Prostate gland (tissue), 2 donors: ENCODE measurements at regions not wholly inside any gene's neighbourhood (a gene's known extent, or its start where the extent isn't known, plus 50 kb on each side); places are given as distances from the start of the nearest gene placed in this dataset.

Experiments
- DNase-seq: peaks from one replicate; pipeline ENCODE4 v3.0.0-alpha.2; 2019; ENCODE audit warnings: low spot score
- H3K27ac ChIP-seq, 2 donors: fragments of 200-600 bp; sonication (generic); 2 replicates each; pipeline ENCODE4 v1.5.1; 2017 to 2019
- H3K27me3 ChIP-seq: fragments of 200-600 bp; sonication (generic); replicated peaks from 2 replicates; pipeline ENCODE4 v1.5.1; 2019; ENCODE audit not compliant: insufficient read depth
- H3K36me3 ChIP-seq, 2 donors: fragments of 200-600 bp; sonication (generic); 1 replicate in 1 of 2; 2 replicates in 1 of 2; pipeline versions ENCODE4 v1.5.1 to v1.8.1; 2017 to 2019
- H3K4me1 ChIP-seq: fragments of 200-600 bp; sonication (generic); replicated peaks from 2 replicates; pipeline ENCODE4 v1.5.1; 2019
- H3K4me3 ChIP-seq, 2 donors: fragments of 200-600 bp; sonication (generic); 2 replicates each; pipeline ENCODE4 v1.5.1; 2017 to 2019
- H3K9me3 ChIP-seq: fragments of 200-600 bp; sonication (generic); 2 replicates; pipeline ENCODE4 v1.5.1; 2017
- CTCF ChIP-seq, 4 experiments: fragments of 200-600 bp in 2 of 4; fragments of 450-650 bp in 2 of 4; sonication (generic) in 2 of 4; IDR thresholded peaks; 1 replicate in 3 of 4; 2 replicates in 1 of 4; pipeline ENCODE4 v1.5.1; 2016 to 2019; ENCODE audit warnings: antibody characterized with exemption in 4 of 4, mild to moderate bottlenecking in 2 of 4, moderate library complexity in 2 of 4
- POLR2A ChIP-seq: fragments of 450-650 bp; IDR thresholded peaks from one replicate; pipeline ENCODE4 v1.6.1; 2016; ENCODE audit warnings: antibody characterized with exemption, mild to moderate bottlenecking
- POLR2AphosphoS5 ChIP-seq: sonication (generic); formaldehyde crosslinking; IDR thresholded peaks from one replicate; pipeline ENCODE4 v1.6.1; 2017; ENCODE audit warnings: antibody characterized with exemption
- WGBS: methylation state at CpG from one replicate; pipeline ENCODE4 v1.1.5; 2018; 5-methylcytosine and 5-hydroxymethylcytosine counted together
- intact Hi-C: fragments of 100-400 bp; cut with DNase I; formaldehyde crosslinking; loops from one replicate; pipeline ENCODE4 v1.14.2; 2022

- Histone ChIP-seq H3K27ac (no peak overlapping the region), H3K36me3 (no peaks in the 10 kb centered on the region), H3K4me3 (no peak overlapping the region), H3K9me3 (no peaks in the 10 kb centered on the region), H3K27me3 (no peaks in the 10 kb centered on the region), H3K4me1 (no peaks in the 10 kb centered on the region)
- intact Hi-C loops = no loop called here
- DNase-seq = no peak
- TF ChIP-seq CTCF (IDR thresholded peaks at IDR 0.05) = no peak
- no peak for TF ChIP-seq POLR2AphosphoS5
- TF ChIP-seq POLR2A = no peak
- WGBS = 94% methylated on average over 9 of the region's 9 CpGs
Measured at GRCh38 chr21:19236209-19236608, 832.6 kb upstream of the TMPRSS15 start.

- no peak overlapping the region for H3K4me3 ChIP-seq
- WGBS = 74% methylated on average over 1 of the region's 1 CpG
- H3K27ac ChIP-seq = no peak overlapping the region
- H3K27me3 ChIP-seq = no peaks in the 10 kb centered on the region
- no peaks in the 10 kb centered on the region for H3K4me1 ChIP-seq
- intact Hi-C loops = no loop called here
- TF ChIP-seq POLR2AphosphoS5 (no peak), CTCF (IDR thresholded peaks at IDR 0.05) (no peak), POLR2A (no peak)
- no peak for DNase-seq
- no peaks in the 10 kb centered on the region for H3K9me3 ChIP-seq
- no peaks in the 10 kb centered on the region for H3K36me3 ChIP-seq
Measured at GRCh38 chr21:19237608-19238007, 834.0 kb upstream of the TMPRSS15 start.

- no peak for DNase-seq
- no peak overlapping the region for H3K27ac ChIP-seq
- no peaks in the 10 kb centered on the region for H3K4me1 ChIP-seq
- H3K36me3 ChIP-seq = no peaks in the 10 kb centered on the region
- H3K4me3 ChIP-seq = no peak overlapping the region
- H3K9me3 ChIP-seq = no peaks in the 10 kb centered on the region
- 59% methylated on average over 1 of the region's 1 CpG for WGBS
- TF ChIP-seq POLR2AphosphoS5 (no peak), CTCF (IDR thresholded peaks at IDR 0.05) (no peak), POLR2A (no peak)
- intact Hi-C loops = no loop called here
- no peaks in the 10 kb centered on the region for H3K27me3 ChIP-seq
Measured at GRCh38 chr21:19239696-19240095, 836.1 kb upstream of the TMPRSS15 start.

- WGBS = 96% methylated on average over 28 of the region's 28 CpGs
- TF ChIP-seq CTCF (IDR thresholded peaks at IDR 0.05) (no peak), POLR2AphosphoS5 (no peak), POLR2A (no peak)
Measured at GRCh38 chr21:19244502-19245187, 841.1 kb upstream of the TMPRSS15 start.

DNA sequence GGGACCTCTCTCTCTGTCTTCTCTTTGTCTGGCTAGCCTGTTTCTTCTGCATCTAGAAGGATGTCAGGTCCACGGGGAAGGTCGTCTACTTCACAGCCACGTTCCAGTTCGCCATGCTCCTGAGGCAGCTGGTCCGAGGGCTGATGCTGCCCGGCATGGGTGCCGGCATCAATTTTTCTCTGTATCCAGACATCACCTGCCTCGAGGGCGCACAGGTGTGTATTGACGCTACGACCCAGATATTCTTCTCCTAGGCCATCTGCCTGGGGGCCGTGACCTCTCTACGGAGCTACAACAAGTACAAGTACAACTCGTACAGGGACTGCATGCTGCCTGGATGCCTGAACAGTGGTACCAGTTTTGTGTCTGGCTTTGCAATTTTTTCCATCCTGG lies 841.6 kb upstream of the TMPRSS15 start:
- Histone ChIP-seq H3K27ac (no peak overlapping the region), H3K27me3 (no peaks in the 10 kb centered on the region), H3K4me3 (no peak overlapping the region), H3K9me3 (no peaks in the 10 kb centered on the region), H3K36me3 (no peaks in the 10 kb centered on the region), H3K4me1 (no peaks in the 10 kb centered on the region)
- 96% methylated on average over 14 of the region's 14 CpGs for WGBS
- TF ChIP-seq POLR2AphosphoS5 = no peak
- TF ChIP-seq POLR2A = no peak
- TF ChIP-seq CTCF (IDR thresholded peaks at IDR 0.05) = no peak
- no peak for DNase-seq
- intact Hi-C loops = no loop called here

More at GRCh38 chr21:19244502-19245187, 841.1 kb upstream of the TMPRSS15 start:
- DNase-seq = no peak
- no peaks in the 10 kb centered on the region for H3K27me3 ChIP-seq
- H3K4me3 ChIP-seq = no peak overlapping the region
- no peak overlapping the region for H3K27ac ChIP-seq
- no peaks in the 10 kb centered on the region for H3K9me3 ChIP-seq
- no peaks in the 10 kb centered on the region for H3K4me1 ChIP-seq
- intact Hi-C loops = no loop called here
- H3K36me3 ChIP-seq = no peaks in the 10 kb centered on the region
